HCT116 (cell line): ENCODE measurements at regions not wholly inside any gene's neighbourhood (a gene's known extent, or its start where the extent isn't known, plus 50 kb on each side); places are given as distances from the start of the nearest gene placed in this dataset.

Source experiments
- ATAC-seq: fragments of 200-7000 bp; cut with Tn5 transposase; 2 replicates; pipeline ENCODE4 v1.9.1; 2020; ENCODE audit warnings: mild to moderate bottlenecking, moderate library complexity
- BruUV-seq: library from RNA; stranded (reverse); fragments of 400-500 nt; replicated peaks from 2 replicates; lab custom pipeline; 2021; lab: Mats Ljungman, UMichigan
- CTCF ChIA-PET: fragments of 300-600 bp; sonication (Branson Sonifier 250); formaldehyde crosslinking; loops from one replicate; lab custom pipeline; 2021; ENCODE audit warnings: antibody characterized with exemption; lab: Charles Lee
- POLR2A ChIA-PET: fragments of 300-600, 350-600 bp; sonication (Branson Sonifier 250); formaldehyde crosslinking; loops from one replicate; lab custom pipeline; 2021; ENCODE audit warnings: antibody characterized with exemption; lab: Charles Lee
- RAD21 ChIA-PET, 2 experiments: fragments of 300-600 bp; sonication (Branson Sonifier 250); formaldehyde crosslinking; loops; one replicate each; lab custom pipeline; 2023; ENCODE audit warnings: low total read pairs in 2 of 2; ENCODE audit not compliant: uncharacterized antibody in 2 of 2, unreplicated experiment in 2 of 2, low non-redundant PET in 1 of 2; lab: Charles Lee
- DNase-seq: peaks from one replicate; pipeline ENCODE4 v3.0.0-alpha.2; 2010; ENCODE audit warnings: low read depth, low spot score
- H2AFZ ChIP-seq: fragments of 200-600 bp; shearing (Covaris generic), sonication (generic); 2 replicates; pipeline ENCODE4 v1.6.1; 2017; ENCODE audit warnings: low read depth, mixed run types, mixed read lengths, antibody characterized with exemption, low read length; ENCODE audit not compliant: poor library complexity, severe bottlenecking
- H3K27ac ChIP-seq: 2 replicates; pipeline ENCODE4 v1.5.1; 2012; ENCODE audit warnings: low read depth, low read length
- H3K27me3 ChIP-seq: fragments of 200-600 bp; sonication (generic); 2 replicates; pipeline ENCODE4 v1.6.1; 2016; ENCODE audit warnings: mixed run types, low read length, mixed read lengths; ENCODE audit not compliant: insufficient read depth
- H3K36me3 ChIP-seq, 2 experiments: fragments of 200-500 bp in 1 of 2; fragments of 200-600 bp in 1 of 2; sonication (Bioruptor generic) in 1 of 2; sonication (generic) in 1 of 2; 2 replicates each; pipeline versions ENCODE4 v1.5.1 to v1.6.1; 2014 to 2016; ENCODE audit warnings: low read length in 2 of 2, inconsistent platforms in 1 of 2, mixed read lengths in 1 of 2, mixed run types in 1 of 2; ENCODE audit not compliant: insufficient read depth in 2 of 2, control insufficient read depth in 1 of 2
- H3K4me1 ChIP-seq, 2 experiments: fragments of 200-600 bp in 1 of 2; sonication (generic) in 1 of 2; 2 replicates each; pipeline versions ENCODE4 v1.5.1 to v1.6.1; 2012 to 2017; ENCODE audit warnings: low read length in 2 of 2, inconsistent platforms in 1 of 2, mild to moderate bottlenecking in 1 of 2, mixed read lengths in 1 of 2, mixed run types in 1 of 2, moderate library complexity in 1 of 2; ENCODE audit not compliant: insufficient read depth in 2 of 2, control insufficient read depth in 1 of 2
- H3K4me2 ChIP-seq: fragments of 200-600 bp; sonication (generic); 2 replicates; pipeline ENCODE4 v1.6.1; 2017; ENCODE audit warnings: mixed run types, low read length, mixed read lengths
- H3K4me3 ChIP-seq, 2 experiments: fragments of 200-600 bp in 1 of 2; sonication (generic) in 1 of 2; replicated peaks in 1 of 2; 2 replicates each; pipeline ENCODE4 v1.5.1; 2011 to 2016; ENCODE audit warnings: low read length in 2 of 2, control low read depth in 1 of 2, low read depth in 1 of 2, mild to moderate bottlenecking in 1 of 2, mixed read lengths in 1 of 2, mixed run types in 1 of 2
- H3K79me2 ChIP-seq: fragments of 200-600 bp; sonication (generic); 2 replicates; pipeline ENCODE4 v1.6.1; 2017; ENCODE audit warnings: mild to moderate bottlenecking, mixed run types, low read length, moderate library complexity, mixed read lengths; ENCODE audit not compliant: insufficient read depth
- H3K9ac ChIP-seq: fragments of 200-600 bp; sonication (generic); 2 replicates; pipeline ENCODE4 v1.6.1; 2016; ENCODE audit warnings: low read length, mixed read lengths
- H3K9me2 ChIP-seq: fragments of 200-600 bp; sonication (generic), shearing (Covaris generic); 2 replicates; pipeline ENCODE4 v1.6.1; 2017; ENCODE audit warnings: mixed run types, mild to moderate bottlenecking, moderate library complexity; ENCODE audit not compliant: insufficient read depth
- H3K9me3 ChIP-seq, 2 experiments: fragments of 200-500 bp in 1 of 2; fragments of 200-600 bp in 1 of 2; sonication (Bioruptor generic) in 1 of 2; sonication (generic) in 1 of 2; 2 replicates each; pipeline ENCODE4 v1.6.1; 2014 to 2017; ENCODE audit warnings: low read length in 2 of 2, mixed read lengths in 2 of 2, inconsistent platforms in 1 of 2, low read depth in 1 of 2, mild to moderate bottlenecking in 1 of 2, mixed run types in 1 of 2, moderate library complexity in 1 of 2; ENCODE audit not compliant: control insufficient read depth in 1 of 2, insufficient read depth in 1 of 2
- H4K20me1 ChIP-seq: fragments of 200-600 bp; sonication (generic), shearing (Covaris generic); 2 replicates; pipeline ENCODE4 v1.6.1; 2017; ENCODE audit warnings: mixed run types, mild to moderate bottlenecking, moderate library complexity; ENCODE audit not compliant: insufficient read depth
- CBX3 ChIP-seq: IDR thresholded peaks from 2 replicates; pipeline ENCODE4 v1.6.1; 2012; ENCODE audit warnings: low read depth
- CEBPB ChIP-seq: IDR thresholded peaks from 2 replicates; pipeline ENCODE4 v1.6.1; 2012; ENCODE audit warnings: low read depth
- EGR1 ChIP-seq: IDR thresholded peaks from 2 replicates; pipeline ENCODE4 v1.6.1; 2012; ENCODE audit warnings: low read depth
- ELF1 ChIP-seq: IDR thresholded peaks from 2 replicates; pipeline ENCODE4 v1.6.1; 2012; ENCODE audit warnings: low read depth, borderline replicate concordance
- EZH2phosphoT487 ChIP-seq: fragments of 200-600 bp; IDR thresholded peaks from 2 replicates; pipeline ENCODE4 v1.6.1; 2018; ENCODE audit warnings: antibody characterized with exemption, borderline replicate concordance
- JUND ChIP-seq: IDR thresholded peaks from 2 replicates; pipeline ENCODE4 v1.6.1; 2012
- MAX ChIP-seq: IDR thresholded peaks from 2 replicates; pipeline ENCODE4 v1.6.1; 2012
- REST ChIP-seq: IDR thresholded peaks from 2 replicates; pipeline ENCODE4 v1.6.1; 2012; ENCODE audit warnings: low read depth
- TCF7L2 ChIP-seq: IDR thresholded peaks from 2 replicates; pipeline ENCODE4 v1.7.0; 2011; ENCODE audit warnings: borderline replicate concordance, inconsistent platforms; ENCODE audit not compliant: insufficient read depth, insufficient read length; ENCODE audit errors: extremely low read depth
- ZBTB33 ChIP-seq: IDR thresholded peaks from 2 replicates; pipeline ENCODE4 v1.6.1; 2011; ENCODE audit warnings: mild to moderate bottlenecking, low read length, moderate library complexity; ENCODE audit not compliant: insufficient replicate concordance; ENCODE audit errors: extremely low read depth
- intact Hi-C: fragments of 100-400 bp; cut with micrococcal nuclease; formaldehyde crosslinking; loops from 2 replicates; pipeline ENCODE4 v1.10.0; 2022

DNA sequence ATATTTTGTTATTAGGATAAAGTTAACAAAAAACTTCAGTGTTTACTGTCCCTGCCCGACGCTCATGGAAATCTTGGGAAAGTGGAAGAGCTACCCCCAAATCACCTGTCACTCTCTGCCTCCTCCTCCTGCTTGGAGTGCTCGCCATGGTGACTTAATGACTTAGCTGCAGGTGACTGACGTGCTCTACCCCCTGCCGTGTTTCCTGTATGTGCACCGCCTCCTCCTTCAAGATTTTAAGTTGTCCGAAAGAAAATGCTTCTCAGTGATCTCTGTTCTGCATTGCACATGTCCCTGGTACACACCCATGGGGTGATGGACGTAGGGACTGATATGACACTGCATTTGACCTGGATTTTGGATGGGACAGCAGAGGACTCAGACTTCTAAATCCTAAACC, 338.8 kb upstream of the SHH start:
- Histone ChIP-seq H3K9me3 (no peaks in the 10 kb centered on the region), H3K9me2 (no peaks in the 10 kb centered on the region), H3K36me3 (no peaks in the 10 kb centered on the region), H3K4me2 (no peak overlapping the region), H3K79me2 (no peaks in the 10 kb centered on the region), H2AFZ (no peak overlapping the region), H3K27ac (no peak overlapping the region), H3K27me3 (no peaks in the 10 kb centered on the region), H3K9ac (no peak overlapping the region), H3K4me1 (peaks cover 0 to 7% of the 10 kb centered on the region in 2 experiments; a peak in 2 of 4 replicates), H4K20me1 (no peaks in the 10 kb centered on the region), H3K4me3 (no peak overlapping the region)
- intact Hi-C loops, result no loop called here
- no peak for ATAC-seq
- no TSS peak for BruUV-seq
- DNase-seq, result no peak
- RAD21 ChIA-PET, result no interaction called here
- CTCF ChIA-PET, result no interaction called here
- TF ChIP-seq MAX, result no peak
- no peak for TF ChIP-seq ZBTB33
- no peak for TF ChIP-seq REST
- no peak for TF ChIP-seq CBX3
- TF ChIP-seq CEBPB, result no peak
- no peak for TF ChIP-seq JUND
- no peak for TF ChIP-seq EGR1
- no peak for TF ChIP-seq ELF1
- no peak for TF ChIP-seq EZH2phosphoT487
- no peak for TF ChIP-seq TCF7L2
- POLR2A ChIA-PET, result no interaction called here
